T-helper 2 cell treated with Interferon-gamma antibody and Interleukin-4, amounts not matched to agents 5 μg/mL and 100 μg/mL, for 36 hours (primary cell): ENCODE measurements at regions not wholly inside any gene's neighbourhood (a gene's known extent, or its start where the extent isn't known, plus 50 kb on each side); places are given as distances from the start of the nearest gene placed in this dataset.

Source experiments
- DNase-seq: peaks from one replicate; pipeline ENCODE4 v3.0.0; 2021; ENCODE audit warnings: low spot score
- H3K27ac Mint-ChIP-seq: one replicate; pipeline ENCODE4 v1.8.0; 2021; ENCODE audit warnings: mild to moderate bottlenecking, mixed read lengths
- H3K27me3 Mint-ChIP-seq: one replicate; pipeline ENCODE4 v1.8.0; 2021; ENCODE audit warnings: low read depth, mixed read lengths
- H3K36me3 Mint-ChIP-seq: one replicate; pipeline ENCODE4 v1.8.0; 2021; ENCODE audit warnings: low read depth, mixed read lengths
- H3K4me1 Mint-ChIP-seq: one replicate; pipeline ENCODE4 v1.8.0; 2021; ENCODE audit warnings: low read depth, mixed read lengths
- H3K4me3 Mint-ChIP-seq: one replicate; pipeline ENCODE4 v1.8.0; 2022; ENCODE audit warnings: mild to moderate bottlenecking, moderate library complexity, mixed read lengths
- H3K9me3 Mint-ChIP-seq: one replicate; pipeline ENCODE4 v1.8.0; 2021; ENCODE audit warnings: mixed read lengths

- no peak overlapping the region for H3K4me3 Mint-ChIP-seq
- no peaks in the 10 kb centered on the region for H3K4me1 Mint-ChIP-seq
- H3K9me3 Mint-ChIP-seq = no peaks in the 10 kb centered on the region
- DNase-seq = no peak
- peaks cover 24% of the 10 kb centered on the region for H3K27me3 Mint-ChIP-seq
- H3K27ac Mint-ChIP-seq = no peak overlapping the region
- no peaks in the 10 kb centered on the region for H3K36me3 Mint-ChIP-seq
These were observed 101.0 kb upstream of the SPACA1 start for GRCh38 chr6:87946669-87947068.

- no peaks in the 10 kb centered on the region for H3K4me1 Mint-ChIP-seq
- H3K27ac Mint-ChIP-seq = no peak overlapping the region
- H3K36me3 Mint-ChIP-seq = no peaks in the 10 kb centered on the region
- no peak for DNase-seq
- H3K4me3 Mint-ChIP-seq = no peak overlapping the region
- no peaks in the 10 kb centered on the region for H3K9me3 Mint-ChIP-seq
- peaks cover 29% of the 10 kb centered on the region for H3K27me3 Mint-ChIP-seq
These were observed 101.7 kb upstream of the SPACA1 start for GRCh38 chr6:87945966-87946365.

GRCh38 chr6:87945181-87945580, 102.5 kb upstream of the SPACA1 start:
- Mint-ChIP-seq H3K27ac (no peak overlapping the region), H3K27me3 (peaks cover 27% of the 10 kb centered on the region), H3K36me3 (no peaks in the 10 kb centered on the region), H3K9me3 (no peaks in the 10 kb centered on the region), H3K4me3 (no peak overlapping the region), H3K4me1 (no peaks in the 10 kb centered on the region)
- no peak for DNase-seq

- Mint-ChIP-seq H3K27ac (no peak overlapping the region), H3K9me3 (no peaks in the 10 kb centered on the region), H3K4me1 (no peaks in the 10 kb centered on the region), H3K36me3 (no peaks in the 10 kb centered on the region), H3K4me3 (no peak overlapping the region), H3K27me3 (peaks cover 30% of the 10 kb centered on the region)
- DNase-seq = no peak
These were observed 103.1 kb upstream of the SPACA1 start for GRCh38 chr6:87944541-87944954.

GRCh38 chr6:87943191-87943590, 104.5 kb upstream of the SPACA1 start:
- no peaks in the 10 kb centered on the region for H3K4me1 Mint-ChIP-seq
- no peaks in the 10 kb centered on the region for H3K9me3 Mint-ChIP-seq
- no peak overlapping the region for H3K27ac Mint-ChIP-seq
- H3K36me3 Mint-ChIP-seq = no peaks in the 10 kb centered on the region
- no peak for DNase-seq
- peaks cover 30% of the 10 kb centered on the region for H3K27me3 Mint-ChIP-seq
- no peak overlapping the region for H3K4me3 Mint-ChIP-seq

GRCh38 chr6:87941556-87942358, 105.9 kb upstream of the SPACA1 start:
- no peaks in the 10 kb centered on the region for H3K36me3 Mint-ChIP-seq

GRCh38 chr6:87939776-87940175, 107.9 kb upstream of the SPACA1 start:
- H3K27ac Mint-ChIP-seq = no peak overlapping the region
- no peak for DNase-seq
- H3K4me1 Mint-ChIP-seq = no peaks in the 10 kb centered on the region

More at GRCh38 chr6:87941556-87942358, 105.9 kb upstream of the SPACA1 start:
- peaks cover 30% of the 10 kb centered on the region for H3K27me3 Mint-ChIP-seq
- H3K27ac Mint-ChIP-seq = no peak overlapping the region
- no peaks in the 10 kb centered on the region for H3K4me1 Mint-ChIP-seq
- DNase-seq = no peak
- no peaks in the 10 kb centered on the region for H3K9me3 Mint-ChIP-seq
- no peak overlapping the region for H3K4me3 Mint-ChIP-seq

GRCh38 chr6:87938287-87938686, 109.4 kb upstream of the SPACA1 start:
- Mint-ChIP-seq H3K9me3 (no peaks in the 10 kb centered on the region), H3K4me3 (no peak overlapping the region), H3K27ac (no peak overlapping the region), H3K27me3 (peaks cover 27% of the 10 kb centered on the region), H3K36me3 (no peaks in the 10 kb centered on the region), H3K4me1 (no peaks in the 10 kb centered on the region)
- no peak for DNase-seq

More at GRCh38 chr6:87939776-87940175, 107.9 kb upstream of the SPACA1 start:
- peaks cover 29% of the 10 kb centered on the region for H3K27me3 Mint-ChIP-seq
- no peak overlapping the region for H3K4me3 Mint-ChIP-seq
- no peaks in the 10 kb centered on the region for H3K36me3 Mint-ChIP-seq
- no peaks in the 10 kb centered on the region for H3K9me3 Mint-ChIP-seq

- Mint-ChIP-seq H3K4me1 (no peaks in the 10 kb centered on the region), H3K9me3 (no peaks in the 10 kb centered on the region), H3K36me3 (no peaks in the 10 kb centered on the region), H3K27ac (no peak overlapping the region), H3K4me3 (no peak overlapping the region), H3K27me3 (peaks cover 18% of the 10 kb centered on the region)
- DNase-seq = no peak
These were observed 111.6 kb upstream of the SPACA1 start for GRCh38 chr6:87936065-87936464.

- no peak overlapping the region for H3K4me3 Mint-ChIP-seq
- no peaks in the 10 kb centered on the region for H3K36me3 Mint-ChIP-seq
- peaks cover 17% of the 10 kb centered on the region for H3K27me3 Mint-ChIP-seq
- DNase-seq = no peak
- no peaks in the 10 kb centered on the region for H3K4me1 Mint-ChIP-seq
- no peak overlapping the region for H3K27ac Mint-ChIP-seq
- no peaks in the 10 kb centered on the region for H3K9me3 Mint-ChIP-seq
These were observed 112.4 kb upstream of the SPACA1 start for GRCh38 chr6:87935196-87935595.

- no peak for DNase-seq
- H3K4me1 Mint-ChIP-seq = peaks cover 2% of the 10 kb centered on the region
- no peaks in the 10 kb centered on the region for H3K9me3 Mint-ChIP-seq
- peaks cover 14% of the 10 kb centered on the region for H3K27me3 Mint-ChIP-seq
- H3K36me3 Mint-ChIP-seq = no peaks in the 10 kb centered on the region
- H3K27ac Mint-ChIP-seq = no peak overlapping the region
- no peak overlapping the region for H3K4me3 Mint-ChIP-seq
These were observed 115.3 kb upstream of the SPACA1 start for GRCh38 chr6:87932361-87932760.

- Mint-ChIP-seq H3K27me3 (peaks cover 11% of the 10 kb centered on the region), H3K27ac (no peak overlapping the region), H3K36me3 (no peaks in the 10 kb centered on the region), H3K9me3 (no peaks in the 10 kb centered on the region), H3K4me1 (peaks cover 2% of the 10 kb centered on the region), H3K4me3 (no peak overlapping the region)
- DNase-seq = peak; percentile 36
These were observed 117.8 kb upstream of the SPACA1 start for GRCh38 chr6:87929843-87930288.

GRCh38 chr6:87926687-87927086, 121.0 kb upstream of the SPACA1 start:
- Mint-ChIP-seq H3K27me3 (no peaks in the 10 kb centered on the region), H3K9me3 (no peaks in the 10 kb centered on the region), H3K4me3 (no peak overlapping the region), H3K4me1 (peaks cover 14% of the 10 kb centered on the region), H3K27ac (no peak overlapping the region), H3K36me3 (no peaks in the 10 kb centered on the region)
- DNase-seq = no peak

GRCh38 chr6:87926072-87926471, 121.6 kb upstream of the SPACA1 start:
- H3K4me1 Mint-ChIP-seq = peaks cover 14% of the 10 kb centered on the region
- H3K27ac Mint-ChIP-seq = no peak overlapping the region

More at GRCh38 chr6:87926072-87926471, 121.6 kb upstream of the SPACA1 start:
- H3K4me3 Mint-ChIP-seq = no peak overlapping the region
- DNase-seq = no peak
- no peaks in the 10 kb centered on the region for H3K9me3 Mint-ChIP-seq
- no peaks in the 10 kb centered on the region for H3K27me3 Mint-ChIP-seq
- no peaks in the 10 kb centered on the region for H3K36me3 Mint-ChIP-seq
